Esophagus muscularis mucosa (tissue), 3 donors: ENCODE measurements at regions not wholly inside any gene's neighbourhood (a gene's known extent, or its start where the extent isn't known, plus 50 kb on each side); places are given as distances from the start of the nearest gene placed in this dataset.

Source experiments
- POLR2A ChIP-seq: fragments of 450-650 bp; IDR thresholded peaks from one replicate; pipeline ENCODE4 v1.6.1; 2017; ENCODE audit warnings: antibody characterized with exemption, moderate library complexity, mild to moderate bottlenecking, low read depth
- POLR2AphosphoS5 ChIP-seq, 2 donors: sonication (generic); formaldehyde crosslinking; IDR thresholded peaks; one replicate each; pipeline ENCODE4 v1.6.1; 2017; ENCODE audit warnings: antibody characterized with exemption in 2 of 2
- TF ChIP-seq, protein P1 (sequence below), 3 experiments: fragments of 200-600 bp in 2 of 3; fragments of 450-650 bp in 1 of 3; sonication (generic) in 2 of 3; IDR thresholded peaks; one replicate each; pipeline ENCODE4 v1.5.1; 2017 to 2019; ENCODE audit warnings: antibody characterized with exemption in 3 of 3, mild to moderate bottlenecking in 2 of 3, moderate library complexity in 1 of 3

- TF ChIP-seq, protein P1, sequence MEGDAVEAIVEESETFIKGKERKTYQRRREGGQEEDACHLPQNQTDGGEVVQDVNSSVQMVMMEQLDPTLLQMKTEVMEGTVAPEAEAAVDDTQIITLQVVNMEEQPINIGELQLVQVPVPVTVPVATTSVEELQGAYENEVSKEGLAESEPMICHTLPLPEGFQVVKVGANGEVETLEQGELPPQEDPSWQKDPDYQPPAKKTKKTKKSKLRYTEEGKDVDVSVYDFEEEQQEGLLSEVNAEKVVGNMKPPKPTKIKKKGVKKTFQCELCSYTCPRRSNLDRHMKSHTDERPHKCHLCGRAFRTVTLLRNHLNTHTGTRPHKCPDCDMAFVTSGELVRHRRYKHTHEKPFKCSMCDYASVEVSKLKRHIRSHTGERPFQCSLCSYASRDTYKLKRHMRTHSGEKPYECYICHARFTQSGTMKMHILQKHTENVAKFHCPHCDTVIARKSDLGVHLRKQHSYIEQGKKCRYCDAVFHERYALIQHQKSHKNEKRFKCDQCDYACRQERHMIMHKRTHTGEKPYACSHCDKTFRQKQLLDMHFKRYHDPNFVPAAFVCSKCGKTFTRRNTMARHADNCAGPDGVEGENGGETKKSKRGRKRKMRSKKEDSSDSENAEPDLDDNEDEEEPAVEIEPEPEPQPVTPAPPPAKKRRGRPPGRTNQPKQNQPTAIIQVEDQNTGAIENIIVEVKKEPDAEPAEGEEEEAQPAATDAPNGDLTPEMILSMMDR (IDR thresholded peaks at IDR 0.05), result no peak
- TF ChIP-seq POLR2A (no peak), POLR2AphosphoS5 (IDR thresholded peaks at IDR 0.05) (no peak)
Observed at GRCh38 chr13:67754012-67754411, 523.9 kb upstream of the PCDH9 start.
